Adrenal gland (tissue), 5 donors: ENCODE measurements at regions not wholly inside any gene's neighbourhood (a gene's known extent, or its start where the extent isn't known, plus 50 kb on each side); places are given as distances from the start of the nearest gene placed in this dataset.

Experiments used
- CTCF ChIP-seq, 6 experiments: fragments of 450-650 bp in 4 of 6; fragments of 200-600 bp in 2 of 6; sonication (generic) in 1 of 6; IDR thresholded peaks; 1 replicate in 5 of 6; 2 replicates in 1 of 6; pipeline versions ENCODE4 v1.5.1 to v1.8.0; 2016 to 2021; ENCODE audit warnings: antibody characterized with exemption in 6 of 6, mild to moderate bottlenecking in 2 of 6, moderate library complexity in 1 of 6
- POLR2A ChIP-seq, 2 donors: fragments of 450-650 bp; IDR thresholded peaks; one replicate each; pipeline ENCODE4 v1.6.1; 2017; ENCODE audit warnings: antibody characterized with exemption in 2 of 2, mild to moderate bottlenecking in 2 of 2, moderate library complexity in 1 of 2
- donor health status: DM: no; HTN: no; CAD: no.

GRCh38 chr2:185502351-185502750, 236.3 kb upstream of the FSIP2 start:
- TF ChIP-seq POLR2A (IDR thresholded peaks at IDR 0.05) (no peak), CTCF (IDR thresholded peaks at IDR 0.05) (no peak)
